Activated CD4-positive, alpha-beta T cell treated with anti-CD3 and anti-CD28 coated beads, Interleukin-2, amount 10 ng/mL, durations not matched to agents 24 days and 14 days (primary cell): ENCODE measurements at regions not wholly inside any gene's neighbourhood (a gene's known extent, or its start where the extent isn't known, plus 50 kb on each side); places are given as distances from the start of the nearest gene placed in this dataset.

ENCODE experiments used
- DNase-seq: peaks from one replicate; pipeline ENCODE4 v3.0.0; 2022
- H3K27ac Mint-ChIP-seq: one replicate; pipeline ENCODE4 v1.8.0; 2022; ENCODE audit warnings: mild to moderate bottlenecking, mixed read lengths
- H3K27me3 Mint-ChIP-seq: one replicate; pipeline ENCODE4 v1.8.0; 2022; ENCODE audit warnings: mixed read lengths
- H3K36me3 Mint-ChIP-seq: one replicate; pipeline ENCODE4 v1.8.0; 2022; ENCODE audit warnings: low read depth, mild to moderate bottlenecking, mixed read lengths
- H3K4me1 Mint-ChIP-seq: one replicate; pipeline ENCODE4 v1.8.0; 2021; ENCODE audit warnings: mixed read lengths
- H3K4me3 Mint-ChIP-seq: one replicate; pipeline ENCODE4 v1.8.0; 2022; ENCODE audit warnings: mild to moderate bottlenecking, moderate library complexity, mixed read lengths
- H3K9me3 Mint-ChIP-seq: one replicate; pipeline ENCODE4 v1.8.0; 2021; ENCODE audit warnings: mixed read lengths
- intact Hi-C: fragments of 100-400 bp; cut with micrococcal nuclease; formaldehyde crosslinking; loops from one replicate; pipeline ENCODE4 v1.15.1; 2023

GRCh38 chr13:73870036-73870741 is 264.0 kb downstream of the KLF12 start:
- H3K4me1 Mint-ChIP-seq = peaks cover 3% of the 10 kb centered on the region
- DNase-seq = no peak
- no peaks in the 10 kb centered on the region for H3K27me3 Mint-ChIP-seq
- no peaks in the 10 kb centered on the region for H3K36me3 Mint-ChIP-seq
- intact Hi-C loops = no loop called here
- no peak overlapping the region for H3K27ac Mint-ChIP-seq
- no peaks in the 10 kb centered on the region for H3K9me3 Mint-ChIP-seq
- no peak overlapping the region for H3K4me3 Mint-ChIP-seq

- H3K27ac Mint-ChIP-seq = no peak overlapping the region
- DNase-seq = no peak
- H3K4me3 Mint-ChIP-seq = no peak overlapping the region
- peaks cover 2% of the 10 kb centered on the region for H3K36me3 Mint-ChIP-seq
- intact Hi-C loops = no loop called here
- H3K9me3 Mint-ChIP-seq = no peaks in the 10 kb centered on the region
- H3K27me3 Mint-ChIP-seq = no peaks in the 10 kb centered on the region
- peaks cover 3% of the 10 kb centered on the region for H3K4me1 Mint-ChIP-seq
Measured at GRCh38 chr13:73865027-73865426, 269.2 kb downstream of the KLF12 start.

GRCh38 chr13:73861136-73861535 is 273.1 kb downstream of the KLF12 start:
- Mint-ChIP-seq H3K9me3 (no peaks in the 10 kb centered on the region), H3K27ac (no peak overlapping the region), H3K4me3 (no peak overlapping the region), H3K27me3 (no peaks in the 10 kb centered on the region), H3K4me1 (peaks cover 3% of the 10 kb centered on the region), H3K36me3 (peaks cover 2% of the 10 kb centered on the region)
- DNase-seq = no peak
- intact Hi-C loops = no loop called here

GRCh38 chr13:73860501-73860900 is 273.7 kb downstream of the KLF12 start:
- Mint-ChIP-seq H3K36me3 (peaks cover 2% of the 10 kb centered on the region), H3K4me1 (peaks cover 3% of the 10 kb centered on the region), H3K4me3 (no peak overlapping the region), H3K27me3 (no peaks in the 10 kb centered on the region), H3K27ac (no peak overlapping the region), H3K9me3 (no peaks in the 10 kb centered on the region)
- intact Hi-C loops = no loop called here
- no peak for DNase-seq

GRCh38 chr13:73859841-73860240 is 274.4 kb downstream of the KLF12 start:
- H3K27me3 Mint-ChIP-seq = no peaks in the 10 kb centered on the region
- no peak for DNase-seq
- H3K4me3 Mint-ChIP-seq = no peak overlapping the region
- peaks cover 2% of the 10 kb centered on the region for H3K36me3 Mint-ChIP-seq
- H3K27ac Mint-ChIP-seq = no peak overlapping the region
- intact Hi-C loops = no loop called here
- H3K4me1 Mint-ChIP-seq = peaks cover 3% of the 10 kb centered on the region
- H3K9me3 Mint-ChIP-seq = no peaks in the 10 kb centered on the region

GRCh38 chr13:73857106-73857505 is 277.1 kb downstream of the KLF12 start:
- H3K4me3 Mint-ChIP-seq = no peak overlapping the region
- H3K27ac Mint-ChIP-seq = no peak overlapping the region
- H3K27me3 Mint-ChIP-seq = no peaks in the 10 kb centered on the region
- peaks cover 2% of the 10 kb centered on the region for H3K36me3 Mint-ChIP-seq
- intact Hi-C loops = no loop called here
- peaks cover 3% of the 10 kb centered on the region for H3K4me1 Mint-ChIP-seq
- no peaks in the 10 kb centered on the region for H3K9me3 Mint-ChIP-seq
- DNase-seq = no peak

GRCh38 chr13:73851104-73851503 is 283.1 kb downstream of the KLF12 start:
- Mint-ChIP-seq H3K27me3 (no peaks in the 10 kb centered on the region), H3K4me3 (no peak overlapping the region), H3K27ac (no peak overlapping the region), H3K36me3 (no peaks in the 10 kb centered on the region), H3K4me1 (peaks cover 3% of the 10 kb centered on the region), H3K9me3 (no peaks in the 10 kb centered on the region)
- intact Hi-C loops = no loop called here
- no peak for DNase-seq

- no peaks in the 10 kb centered on the region for H3K27me3 Mint-ChIP-seq
- H3K4me1 Mint-ChIP-seq = peaks cover 3% of the 10 kb centered on the region
- no peak for DNase-seq
- no peak overlapping the region for H3K27ac Mint-ChIP-seq
- intact Hi-C loops = no loop called here
- no peak overlapping the region for H3K4me3 Mint-ChIP-seq
- H3K36me3 Mint-ChIP-seq = peaks cover 6% of the 10 kb centered on the region
- H3K9me3 Mint-ChIP-seq = no peaks in the 10 kb centered on the region
Measured at GRCh38 chr13:73850104-73850873, 283.9 kb downstream of the KLF12 start.

- Mint-ChIP-seq H3K27ac (no peak overlapping the region), H3K9me3 (no peaks in the 10 kb centered on the region), H3K36me3 (peaks cover 6% of the 10 kb centered on the region), H3K27me3 (no peaks in the 10 kb centered on the region), H3K4me3 (no peak overlapping the region), H3K4me1 (peaks cover 3% of the 10 kb centered on the region)
- DNase-seq = no peak
- intact Hi-C loops = no loop called here
Measured at GRCh38 chr13:73849292-73849691, 284.9 kb downstream of the KLF12 start.

- Mint-ChIP-seq H3K36me3 (peaks cover 8% of the 10 kb centered on the region), H3K27me3 (no peaks in the 10 kb centered on the region), H3K4me1 (peaks cover 5% of the 10 kb centered on the region), H3K9me3 (no peaks in the 10 kb centered on the region), H3K4me3 (no peak overlapping the region), H3K27ac (no peak overlapping the region)
- intact Hi-C loops = no loop called here
- DNase-seq = no peak
Measured at GRCh38 chr13:73844986-73845385, 289.2 kb downstream of the KLF12 start.

GRCh38 chr13:73842626-73843025 is 291.6 kb downstream of the KLF12 start:
- Mint-ChIP-seq H3K36me3 (peaks cover 8% of the 10 kb centered on the region), H3K27me3 (no peaks in the 10 kb centered on the region), H3K27ac (no peak overlapping the region), H3K9me3 (no peaks in the 10 kb centered on the region), H3K4me1 (peaks cover 2% of the 10 kb centered on the region), H3K4me3 (no peak overlapping the region)
- no peak for DNase-seq
- intact Hi-C loops = no loop called here

GRCh38 chr13:73842184-73842583 is 292.0 kb downstream of the KLF12 start:
- DNase-seq = no peak
- no peaks in the 10 kb centered on the region for H3K9me3 Mint-ChIP-seq
- peaks cover 8% of the 10 kb centered on the region for H3K36me3 Mint-ChIP-seq
- no peak overlapping the region for H3K4me3 Mint-ChIP-seq
- intact Hi-C loops = no loop called here
- H3K27me3 Mint-ChIP-seq = no peaks in the 10 kb centered on the region
- H3K4me1 Mint-ChIP-seq = peaks cover 2% of the 10 kb centered on the region
- H3K27ac Mint-ChIP-seq = no peak overlapping the region

- H3K27ac Mint-ChIP-seq = no peak overlapping the region
- peaks cover 2% of the 10 kb centered on the region for H3K36me3 Mint-ChIP-seq
- H3K9me3 Mint-ChIP-seq = no peaks in the 10 kb centered on the region
- H3K4me1 Mint-ChIP-seq = peaks cover 5% of the 10 kb centered on the region
- H3K27me3 Mint-ChIP-seq = no peaks in the 10 kb centered on the region
- H3K4me3 Mint-ChIP-seq = no peak overlapping the region
- intact Hi-C loops = loop anchor here (5.0 kb wide), 1 partner anchor 1380 kb away; no protein-coding TSS in a partner anchor
- DNase-seq = no peak
Measured at GRCh38 chr13:73837147-73837546, 297.1 kb downstream of the KLF12 start.

- DNase-seq = no peak
- no peaks in the 10 kb centered on the region for H3K36me3 Mint-ChIP-seq
- H3K4me1 Mint-ChIP-seq = peaks cover 5% of the 10 kb centered on the region
- intact Hi-C loops = loop anchor here (1.0 to 5.0 kb wide), 3 partner anchors 300 to 1382 kb away; no protein-coding TSS in a partner anchor
- H3K4me3 Mint-ChIP-seq = no peak overlapping the region
- H3K9me3 Mint-ChIP-seq = no peaks in the 10 kb centered on the region
- no peak overlapping the region for H3K27ac Mint-ChIP-seq
- no peaks in the 10 kb centered on the region for H3K27me3 Mint-ChIP-seq
Measured at GRCh38 chr13:73835138-73835721, 299.0 kb downstream of the KLF12 start.
